IMR-90 (cell line): ENCODE measurements at regions not wholly inside any gene's neighbourhood (a gene's known extent, or its start where the extent isn't known, plus 50 kb on each side); places are given as distances from the start of the nearest gene placed in this dataset.

Experiments
- BHLHE40 ChIP-seq: fragments of 150-350 bp; IDR thresholded peaks from 2 replicates; pipeline ENCODE4 v1.6.1; 2016; ENCODE audit warnings: mild to moderate bottlenecking, low read depth, low read length
- CTCF ChIP-seq: conservative IDR thresholded peaks from 2 replicates; pipeline ENCODE4 v1.5.1; 2012; ENCODE audit warnings: mild to moderate bottlenecking, low read depth, low read length, improper control_type of control experiment
- FOS ChIP-seq: fragments of 150-350 bp; IDR thresholded peaks from 2 replicates; pipeline ENCODE4 v1.6.1; 2016; ENCODE audit warnings: low read depth, low read length
- MAZ ChIP-seq: IDR thresholded peaks from 2 replicates; pipeline ENCODE4 v1.6.1; 2012; ENCODE audit warnings: low read depth, mild to moderate bottlenecking, low read length, improper control_type of control experiment, moderate library complexity, borderline replicate concordance
- MXI1 ChIP-seq: IDR thresholded peaks from 2 replicates; pipeline ENCODE4 v1.6.1; 2012; ENCODE audit warnings: low read depth, mild to moderate bottlenecking, low read length, moderate library complexity, borderline replicate concordance
- POLR2A ChIP-seq: IDR thresholded peaks from 2 replicates; pipeline ENCODE4 v1.6.1; 2012; ENCODE audit warnings: mild to moderate bottlenecking, low read depth, low read length
- USF2 ChIP-seq: fragments of 150-350 bp; IDR thresholded peaks from 2 replicates; pipeline ENCODE4 v1.6.1; 2017; ENCODE audit warnings: mild to moderate bottlenecking, antibody characterized with exemption, low read length, low read depth

- no peak for TF ChIP-seq CTCF
- TF ChIP-seq BHLHE40 = no peak
- TF ChIP-seq USF2 = no peak
- no peak for TF ChIP-seq MXI1
- TF ChIP-seq FOS = no peak
- TF ChIP-seq MAZ = no peak
- TF ChIP-seq POLR2A = no peak
These were observed 353.7 kb upstream of the ACTBL2 start for GRCh38 chr5:57836331-57836730.
